ENCODE measurements at regions not wholly inside any gene's neighbourhood (a gene's known extent, or its start where the extent isn't known, plus 50 kb on each side); places are given as distances from the start of the nearest gene placed in this dataset.

DNA sequence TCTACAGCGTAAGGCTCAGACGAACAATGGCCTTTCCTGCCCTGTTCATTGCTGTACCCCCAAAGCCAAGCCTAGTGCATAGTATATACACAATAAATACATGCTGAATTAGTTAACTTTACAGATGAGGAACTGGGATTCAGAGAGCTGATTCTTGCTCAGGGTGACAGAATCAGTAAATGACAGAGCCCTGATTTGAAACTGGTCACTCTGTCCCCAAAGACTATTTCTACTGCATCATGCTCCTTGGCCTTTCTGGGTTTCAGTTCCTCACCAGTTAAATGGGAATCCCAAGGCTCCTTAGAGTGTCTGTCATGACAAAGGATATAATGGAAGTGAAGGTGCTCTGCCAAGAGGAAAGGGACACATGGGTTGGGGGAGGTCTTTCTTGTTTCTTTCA is 50.5 kb upstream of the TSKU start:
- TF ChIP-seq SMC3 (IDR thresholded peaks at IDR 0.05) (no peak), RCOR1 (IDR thresholded peaks at IDR 0.05; ENCODE audit: low read depth, low read length) (no peak), EHF (CRISPR knock-in tag; IDR thresholded peaks at IDR 0.05) (no peak)
- TF ChIP-seq, protein P1, sequence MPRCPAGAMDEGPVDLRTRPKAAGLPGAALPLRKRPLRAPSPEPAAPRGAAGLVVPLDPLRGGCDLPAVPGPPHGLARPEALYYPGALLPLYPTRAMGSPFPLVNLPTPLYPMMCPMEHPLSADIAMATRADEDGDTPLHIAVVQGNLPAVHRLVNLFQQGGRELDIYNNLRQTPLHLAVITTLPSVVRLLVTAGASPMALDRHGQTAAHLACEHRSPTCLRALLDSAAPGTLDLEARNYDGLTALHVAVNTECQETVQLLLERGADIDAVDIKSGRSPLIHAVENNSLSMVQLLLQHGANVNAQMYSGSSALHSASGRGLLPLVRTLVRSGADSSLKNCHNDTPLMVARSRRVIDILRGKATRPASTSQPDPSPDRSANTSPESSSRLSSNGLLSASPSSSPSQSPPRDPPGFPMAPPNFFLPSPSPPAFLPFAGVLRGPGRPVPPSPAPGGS (IDR thresholded peaks at IDR 0.05): no peak
- TF ChIP-seq, protein P2, sequence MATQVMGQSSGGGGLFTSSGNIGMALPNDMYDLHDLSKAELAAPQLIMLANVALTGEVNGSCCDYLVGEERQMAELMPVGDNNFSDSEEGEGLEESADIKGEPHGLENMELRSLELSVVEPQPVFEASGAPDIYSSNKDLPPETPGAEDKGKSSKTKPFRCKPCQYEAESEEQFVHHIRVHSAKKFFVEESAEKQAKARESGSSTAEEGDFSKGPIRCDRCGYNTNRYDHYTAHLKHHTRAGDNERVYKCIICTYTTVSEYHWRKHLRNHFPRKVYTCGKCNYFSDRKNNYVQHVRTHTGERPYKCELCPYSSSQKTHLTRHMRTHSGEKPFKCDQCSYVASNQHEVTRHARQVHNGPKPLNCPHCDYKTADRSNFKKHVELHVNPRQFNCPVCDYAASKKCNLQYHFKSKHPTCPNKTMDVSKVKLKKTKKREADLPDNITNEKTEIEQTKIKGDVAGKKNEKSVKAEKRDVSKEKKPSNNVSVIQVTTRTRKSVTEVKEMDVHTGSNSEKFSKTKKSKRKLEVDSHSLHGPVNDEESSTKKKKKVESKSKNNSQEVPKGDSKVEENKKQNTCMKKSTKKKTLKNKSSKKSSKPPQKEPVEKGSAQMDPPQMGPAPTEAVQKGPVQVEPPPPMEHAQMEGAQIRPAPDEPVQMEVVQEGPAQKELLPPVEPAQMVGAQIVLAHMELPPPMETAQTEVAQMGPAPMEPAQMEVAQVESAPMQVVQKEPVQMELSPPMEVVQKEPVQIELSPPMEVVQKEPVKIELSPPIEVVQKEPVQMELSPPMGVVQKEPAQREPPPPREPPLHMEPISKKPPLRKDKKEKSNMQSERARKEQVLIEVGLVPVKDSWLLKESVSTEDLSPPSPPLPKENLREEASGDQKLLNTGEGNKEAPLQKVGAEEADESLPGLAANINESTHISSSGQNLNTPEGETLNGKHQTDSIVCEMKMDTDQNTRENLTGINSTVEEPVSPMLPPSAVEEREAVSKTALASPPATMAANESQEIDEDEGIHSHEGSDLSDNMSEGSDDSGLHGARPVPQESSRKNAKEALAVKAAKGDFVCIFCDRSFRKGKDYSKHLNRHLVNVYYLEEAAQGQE (IDR thresholded peaks at IDR 0.05): no peak
